ENCODE measurements at regions not wholly inside any gene's neighbourhood (a gene's known extent, or its start where the extent isn't known, plus 50 kb on each side); places are given as distances from the start of the nearest gene placed in this dataset.
"Not testable (repeated sequence)": the region's sequence is repeated elsewhere in the genome, so short reads cannot be mapped to it uniquely, and the experiment has no call there.

DNA sequence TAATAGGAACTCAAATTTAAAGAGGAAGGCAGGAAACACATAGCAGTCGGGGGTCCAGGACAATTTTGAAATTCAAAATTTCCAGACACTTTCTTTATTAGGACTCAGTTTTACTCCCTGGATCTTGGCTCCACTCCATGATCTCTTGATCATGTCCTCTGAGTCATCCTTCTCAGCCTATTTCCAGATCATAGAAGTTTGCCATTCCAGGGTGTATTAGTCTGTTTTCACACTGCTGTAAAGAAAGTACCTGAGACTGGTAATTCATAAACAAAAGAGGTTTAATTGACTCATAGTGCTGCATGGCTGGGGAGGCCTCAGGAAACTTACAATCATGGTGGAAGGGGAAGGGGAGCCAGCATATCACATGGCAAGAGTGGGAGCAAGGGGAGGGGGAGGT is 564.7 kb upstream of the ACTRT1 start:
- DNase-seq = no peak

DNA sequence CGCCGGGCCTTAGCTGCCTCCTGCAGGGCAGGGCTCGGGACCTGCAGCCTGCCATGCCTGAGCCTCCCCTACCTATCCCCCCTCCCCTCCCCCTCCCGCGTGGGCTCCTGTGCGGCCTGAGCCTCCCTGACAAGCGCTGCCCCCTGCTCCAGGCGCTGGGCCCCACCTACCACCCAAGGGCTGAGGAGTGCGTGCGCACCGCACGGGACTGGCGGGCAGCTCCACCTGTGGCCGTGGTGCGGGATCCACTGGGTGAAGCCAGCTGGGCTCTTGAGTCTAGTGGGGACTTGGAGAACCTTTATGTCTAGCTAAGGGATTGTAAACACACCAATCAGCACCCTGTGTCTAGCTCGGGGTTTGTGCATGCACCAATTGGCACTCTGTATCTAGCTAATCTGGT is 554.6 kb upstream of the ACTRT1 start:
- not testable (repeated sequence) for DNase-seq

DNA sequence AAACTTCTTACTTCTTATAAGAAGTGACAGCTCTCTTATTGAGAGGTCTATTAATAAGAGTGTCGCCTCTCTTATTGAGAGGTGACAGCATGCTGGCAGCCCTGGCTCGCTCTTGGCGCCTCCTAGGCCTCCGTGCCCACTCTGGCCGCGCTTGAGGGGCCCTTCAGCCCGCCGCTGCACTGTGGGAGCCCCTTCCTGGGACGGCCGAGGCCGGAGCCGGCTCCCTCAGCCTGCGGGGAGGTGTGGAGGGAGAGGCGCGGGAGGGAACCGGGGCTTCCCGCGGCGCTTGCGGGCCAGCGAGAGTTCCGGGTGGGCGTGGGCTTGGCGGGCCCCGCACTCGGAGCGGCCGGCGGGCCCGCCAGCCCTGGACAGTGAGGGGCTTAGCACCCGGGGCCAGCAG is 554.2 kb upstream of the ACTRT1 start:
- not testable (repeated sequence) for DNase-seq

DNA sequence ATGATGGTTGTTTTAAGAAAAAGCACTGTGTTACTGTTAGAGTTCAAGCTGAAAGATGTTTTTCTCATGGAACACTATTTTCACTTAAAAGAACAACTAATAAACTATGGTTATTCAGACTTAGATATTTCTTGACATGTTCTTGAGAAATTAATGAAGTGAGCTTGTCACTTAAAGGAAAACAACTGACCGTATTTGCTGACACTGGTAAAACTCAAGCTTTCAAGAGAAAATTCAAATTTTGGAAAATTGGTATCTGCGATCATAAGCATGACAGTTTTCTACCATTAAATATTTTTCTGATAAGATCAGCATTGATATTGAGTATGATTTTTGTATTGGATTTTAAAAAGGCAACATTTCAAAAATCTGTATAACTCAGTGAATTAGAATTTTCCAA is 549.5 kb upstream of the ACTRT1 start:
- no peak for DNase-seq

DNA sequence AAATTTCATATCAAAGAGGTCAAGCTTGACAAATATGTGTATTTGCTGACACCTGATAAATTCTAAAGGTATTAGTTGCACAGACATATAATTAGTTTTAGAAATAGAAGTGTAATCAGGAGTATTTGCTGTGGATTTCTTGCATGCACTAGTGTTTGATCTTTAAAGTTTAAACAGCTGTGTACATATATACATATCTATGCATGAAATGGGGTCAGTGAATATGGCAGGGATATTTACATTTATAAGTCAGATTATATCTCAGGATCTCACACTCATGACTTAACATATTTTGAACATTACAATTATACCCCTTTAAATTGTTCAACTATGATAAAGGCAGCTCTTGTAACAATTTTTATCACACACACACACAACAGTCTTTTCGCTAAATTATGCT is 547.4 kb upstream of the ACTRT1 start:
- DNase-seq = no peak

DNA sequence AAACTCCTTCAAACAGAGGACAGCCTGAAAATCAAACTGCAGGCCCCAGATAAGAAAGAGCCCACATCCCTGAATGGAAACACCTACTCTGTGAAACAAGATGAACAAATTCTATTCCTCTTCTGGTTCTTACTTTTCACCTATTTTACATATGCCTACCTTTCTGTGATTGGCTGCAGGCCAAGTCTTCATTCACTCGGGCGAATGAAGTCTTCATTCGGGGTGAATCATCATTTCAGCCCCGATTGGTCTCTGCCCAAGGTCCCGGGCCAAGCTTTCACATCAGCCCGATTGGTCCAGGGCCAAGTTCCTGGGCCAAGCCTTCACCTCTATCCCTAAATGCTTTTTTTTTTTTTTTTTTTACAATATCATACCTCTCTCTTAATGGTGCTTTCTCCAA is 529.8 kb upstream of the ACTRT1 start:
- no peak for DNase-seq

DNA sequence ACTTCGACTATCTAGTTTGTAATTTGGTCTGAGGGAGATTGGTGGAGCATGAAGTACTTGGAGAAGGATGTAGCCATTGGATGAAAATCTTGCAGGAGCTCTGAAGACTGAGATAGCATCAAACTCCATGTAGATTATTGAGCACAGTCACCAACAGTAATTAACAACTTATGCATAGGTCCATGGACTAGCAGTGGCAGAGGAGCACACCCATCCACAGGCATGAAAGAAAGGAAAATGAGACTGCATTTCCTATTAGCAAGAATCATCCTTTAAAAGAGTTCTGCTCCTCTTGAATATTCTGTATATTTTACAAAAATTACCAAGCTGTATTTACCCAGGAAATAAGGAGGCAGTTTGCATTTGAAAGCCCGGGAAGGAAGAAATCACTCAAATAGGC is 529.4 kb upstream of the ACTRT1 start:
- DNase-seq = no peak

DNA sequence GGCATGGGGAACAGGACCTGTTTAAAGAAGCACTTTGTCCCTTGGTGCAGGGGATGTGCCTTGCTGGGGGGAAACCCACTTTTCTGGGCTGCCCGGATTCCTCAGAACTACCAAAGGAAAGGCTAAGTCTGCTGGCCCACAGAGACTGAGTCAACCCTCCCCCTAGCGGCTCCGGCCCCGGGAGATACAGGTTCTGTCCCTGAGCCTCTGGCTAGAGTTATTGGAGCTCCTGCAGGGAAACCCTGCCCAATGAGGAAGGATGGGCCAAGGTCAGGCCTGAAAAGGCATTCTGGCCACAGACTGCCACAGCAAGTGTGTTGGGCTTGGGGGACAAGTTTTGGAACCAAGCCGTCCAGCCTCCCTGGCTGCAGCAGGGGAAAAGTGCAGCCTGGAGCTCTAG is 490.9 kb upstream of the ACTRT1 start:
- DNase-seq = no peak

DNA sequence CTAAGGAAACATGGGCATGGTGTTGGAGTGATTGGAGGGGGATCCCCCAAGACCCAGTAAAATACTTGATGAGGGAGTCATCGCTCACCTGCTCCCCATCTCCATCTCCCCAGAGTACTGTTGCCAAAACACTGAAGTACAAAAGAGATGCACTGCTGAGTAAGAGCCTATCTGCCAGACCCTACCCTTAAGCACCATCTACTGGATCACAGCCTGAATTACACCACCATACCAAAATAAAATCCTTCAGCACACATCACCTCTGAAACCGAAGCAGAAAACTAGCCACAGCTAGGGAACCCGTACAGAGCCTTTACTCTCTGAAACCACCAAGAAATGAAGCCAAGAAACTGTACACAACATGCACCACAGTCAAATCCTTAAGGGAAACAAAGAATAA is 466.3 kb upstream of the ACTRT1 start:
- DNase-seq = no peak

DNA sequence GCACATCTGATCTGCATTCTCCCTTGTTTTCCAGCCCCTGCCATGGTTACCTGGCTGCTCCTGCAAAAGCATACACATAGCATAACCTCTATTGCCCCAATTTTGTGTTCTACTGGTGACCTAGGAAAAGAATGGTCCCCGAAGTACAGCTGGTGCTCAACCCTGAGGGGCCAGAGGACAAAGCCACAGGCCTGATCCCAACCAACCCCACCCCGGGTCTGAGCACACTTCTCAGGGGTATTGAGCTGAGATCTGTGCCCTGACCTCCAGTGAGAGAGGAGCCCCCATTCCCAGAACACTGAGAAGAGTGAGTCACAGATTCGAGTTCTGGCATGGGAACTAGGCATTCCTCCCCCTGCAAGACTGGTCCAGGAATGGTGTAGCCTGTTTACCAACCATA is 465.5 kb upstream of the ACTRT1 start:
- DNase-seq = no peak

DNA sequence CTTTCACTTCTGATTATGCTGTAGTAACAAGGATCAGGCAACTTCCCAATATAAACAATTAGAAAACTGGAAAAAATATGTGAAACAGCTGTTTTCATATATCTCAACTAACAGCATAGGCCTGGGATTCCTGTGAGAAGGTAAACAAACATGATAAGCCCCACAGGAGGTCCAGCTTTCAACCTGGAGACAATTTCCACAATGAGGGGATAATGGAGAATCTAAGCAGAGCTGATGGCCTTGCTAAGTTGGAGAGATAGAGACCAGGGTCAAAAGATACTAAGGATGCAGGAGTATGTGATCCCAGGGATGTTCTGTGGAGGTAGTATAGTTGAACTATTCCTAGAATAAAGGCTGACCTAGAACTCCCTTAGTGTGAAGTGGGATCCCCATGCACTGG is 452.3 kb upstream of the ACTRT1 start:
- DNase-seq = no peak

DNA sequence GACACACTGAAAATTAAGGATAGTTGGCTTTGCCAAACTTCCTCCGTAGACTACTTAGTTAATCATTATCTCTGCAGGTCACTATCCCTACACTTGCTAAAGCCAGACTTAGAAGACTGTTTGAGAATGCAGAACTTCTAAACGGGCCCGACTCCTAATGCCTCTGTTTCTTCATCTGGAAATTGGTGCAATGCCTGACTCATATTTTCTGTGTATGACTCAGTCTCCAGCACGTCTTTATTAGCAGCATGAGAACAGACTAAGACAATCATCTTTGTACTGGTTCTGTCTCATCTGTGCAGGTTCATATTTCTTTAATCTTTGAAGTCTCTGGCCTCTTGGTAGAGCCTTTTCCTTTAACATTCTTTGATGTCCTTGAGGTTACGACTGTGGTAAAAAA is 411.9 kb upstream of the ACTRT1 start:
- DNase-seq = no peak

DNA sequence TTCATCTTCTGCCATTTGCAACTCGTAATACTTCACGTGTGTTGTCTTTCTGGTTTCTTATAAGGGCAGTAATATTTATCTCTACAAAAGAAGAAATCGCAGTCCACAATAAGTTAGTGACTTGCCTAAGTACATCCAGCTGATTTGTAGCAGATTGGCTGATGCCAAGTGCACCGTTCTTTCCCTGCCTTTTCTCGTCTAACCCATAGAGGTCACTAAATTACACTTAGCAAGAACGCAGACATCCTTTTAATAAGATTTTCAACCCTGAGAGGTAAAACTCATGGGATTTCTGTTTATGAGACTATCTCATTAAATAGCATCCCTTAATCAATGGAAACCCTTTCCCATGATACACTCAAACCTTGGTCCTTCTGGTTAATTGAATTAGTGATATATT is 408.6 kb upstream of the ACTRT1 start:
- no peak for DNase-seq

DNA sequence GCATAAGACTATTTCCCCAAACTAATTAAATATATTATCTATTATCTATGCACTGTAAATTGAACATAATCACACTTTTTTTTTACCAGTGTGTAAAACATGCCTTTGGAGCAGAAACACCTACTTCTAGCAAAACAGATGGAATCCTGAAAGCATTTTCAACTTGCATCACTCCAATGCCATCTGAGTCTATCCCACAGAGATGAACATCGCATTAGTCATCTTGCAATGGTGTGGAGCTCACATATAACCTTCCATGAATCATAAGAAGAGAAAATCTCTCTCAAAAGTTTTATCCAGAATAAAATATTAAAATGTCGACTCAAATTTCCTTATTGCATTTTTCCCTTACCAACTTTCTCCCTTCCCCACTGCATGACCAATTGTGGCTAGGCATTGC is 406.7 kb upstream of the ACTRT1 start:
- DNase-seq = no peak

DNA sequence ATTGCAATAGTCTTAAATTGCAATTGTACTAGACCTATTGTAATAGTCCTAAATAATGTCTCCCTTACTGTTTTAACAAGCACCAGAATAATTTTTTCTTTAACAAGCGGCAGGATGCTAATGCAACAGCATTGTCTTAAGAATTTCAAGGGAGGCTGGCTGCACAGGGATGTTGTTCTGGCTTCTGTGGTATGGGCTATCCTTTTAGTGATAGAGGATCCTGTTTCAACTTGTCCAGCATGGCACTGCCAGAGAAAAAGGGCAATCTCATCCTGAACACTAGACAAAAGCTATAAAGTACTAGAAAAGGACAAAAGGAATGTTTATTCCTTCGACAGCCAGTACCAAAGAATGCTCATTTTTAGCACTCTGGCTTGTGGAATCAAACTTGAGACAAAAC is 405.5 kb upstream of the ACTRT1 start:
- DNase-seq = no peak

DNA sequence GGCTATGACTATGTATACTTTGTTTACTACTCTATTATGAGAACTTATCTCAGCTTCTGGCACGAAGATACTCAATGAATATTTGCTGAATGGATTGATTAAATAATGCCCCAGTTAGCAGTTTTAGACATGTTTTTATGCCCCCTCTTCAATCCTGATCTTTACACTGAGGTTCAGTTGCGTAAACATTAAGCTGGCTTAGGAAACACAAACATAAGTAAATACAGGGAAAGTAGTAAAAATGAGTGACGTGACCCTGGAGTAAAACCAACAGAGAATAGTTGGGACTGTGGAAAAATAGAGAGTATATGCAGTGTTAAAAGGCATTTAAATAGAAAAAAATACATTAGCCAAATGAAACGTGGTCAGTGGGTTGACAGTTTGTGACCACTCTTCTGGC is 387.0 kb upstream of the ACTRT1 start:
- no peak for DNase-seq

DNA sequence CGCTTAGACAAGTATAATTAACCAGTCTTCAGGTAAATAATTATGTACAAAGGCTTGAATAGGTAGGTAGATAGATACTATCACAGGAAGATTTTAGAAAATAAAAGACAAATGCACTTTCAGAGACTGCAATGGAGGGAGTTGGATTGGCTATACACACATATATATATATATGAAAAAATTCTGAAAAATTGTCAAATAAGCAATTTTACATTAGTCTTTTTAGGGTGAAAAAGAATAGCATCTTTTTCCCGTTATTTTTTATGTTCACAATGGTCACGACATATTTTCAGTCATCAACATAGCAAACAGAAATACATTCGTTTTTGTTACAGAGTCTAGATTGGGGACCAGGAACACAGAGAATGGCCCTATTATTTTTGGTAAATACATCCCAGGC is 385.9 kb upstream of the ACTRT1 start:
- no peak for DNase-seq

DNA sequence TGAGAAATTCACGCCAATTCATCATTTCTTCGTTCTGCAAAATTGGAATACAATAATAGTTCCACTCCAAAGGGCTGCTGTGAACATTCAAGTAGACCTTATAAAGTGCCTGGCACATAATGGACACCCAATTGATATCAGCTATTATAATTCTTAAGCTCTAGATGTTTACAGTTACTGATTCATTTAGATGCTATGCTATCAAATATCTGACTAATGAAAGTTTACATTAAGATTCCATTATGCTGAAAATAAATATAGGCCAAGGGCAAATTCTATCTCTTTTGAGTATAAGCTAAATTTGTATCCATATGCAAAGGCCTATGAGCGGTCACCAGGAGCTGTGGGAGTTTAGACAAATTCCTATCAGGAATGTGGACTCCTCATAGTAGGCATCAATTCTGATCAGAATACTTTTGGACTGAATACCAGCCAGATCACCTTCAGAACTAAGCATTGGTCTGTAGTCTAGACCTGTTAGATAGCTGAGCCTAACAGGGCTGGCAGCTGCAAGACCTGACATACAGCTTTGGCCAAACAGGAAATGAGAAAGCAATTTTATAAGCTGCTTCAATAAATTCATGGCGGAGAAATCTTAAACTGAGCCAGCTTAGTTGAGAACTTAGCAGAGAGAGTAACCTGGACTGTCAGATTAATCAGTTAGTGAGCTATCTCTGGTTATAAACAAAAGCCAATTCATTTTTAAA is 384.3 kb upstream of the ACTRT1 start:
- no peak for DNase-seq

DNA sequence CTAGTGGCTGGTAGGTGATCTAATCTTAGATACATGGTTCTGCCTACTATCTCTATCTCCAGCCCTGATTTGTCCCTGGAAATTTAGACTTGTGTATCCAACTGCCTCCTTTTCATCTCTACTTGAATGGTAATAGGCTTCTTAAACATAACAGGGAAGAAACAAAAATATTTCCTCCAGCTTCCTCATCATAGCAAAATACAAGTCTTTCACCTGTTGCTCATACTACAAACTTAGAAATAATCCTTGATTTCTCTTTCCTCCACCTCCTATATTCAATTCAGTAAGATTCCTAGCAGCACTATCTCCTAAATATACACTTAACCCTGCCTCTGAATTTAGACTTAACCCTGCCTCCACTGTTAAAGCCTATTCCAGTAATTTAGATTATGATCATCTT is 373.3 kb upstream of the ACTRT1 start:
- DNase-seq = no peak

DNA sequence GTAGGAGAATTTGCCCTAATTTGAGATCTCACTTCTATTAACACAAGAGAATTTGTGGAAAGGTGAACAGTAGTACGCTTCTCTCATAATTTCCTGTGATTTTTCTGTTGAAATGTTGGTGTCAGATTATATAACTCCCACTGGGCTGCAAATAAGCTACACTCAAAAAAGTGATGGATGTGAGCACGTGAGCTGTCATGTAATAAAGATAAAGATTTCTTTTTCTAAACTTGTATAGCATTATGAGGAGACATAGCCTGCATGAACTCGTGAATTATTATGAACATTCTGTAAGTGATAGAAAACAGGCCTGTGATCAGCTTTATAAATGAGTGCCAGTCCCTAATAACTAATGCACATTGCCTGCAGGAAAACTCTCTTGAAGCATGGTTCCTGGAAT is 356.6 kb upstream of the ACTRT1 start:
- DNase-seq = no peak

DNA sequence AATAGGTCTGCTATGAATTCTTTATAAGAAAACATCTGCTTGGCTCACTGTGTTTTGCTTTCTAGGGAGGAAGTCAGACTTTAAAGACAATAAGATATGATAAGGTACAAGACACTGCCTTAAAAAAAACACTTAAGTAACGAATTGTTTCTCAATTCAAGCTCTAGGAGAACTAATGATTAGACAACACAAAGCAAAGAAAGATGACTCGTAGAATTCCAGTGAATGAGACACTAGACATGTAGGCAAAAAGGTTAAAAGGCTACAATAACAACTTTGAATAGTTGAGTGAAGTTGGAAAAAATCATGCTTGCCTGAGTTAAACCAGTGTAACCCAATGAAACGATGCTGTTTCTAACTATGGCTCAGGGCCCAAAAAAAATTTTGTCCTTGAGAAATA is 344.4 kb upstream of the ACTRT1 start:
- DNase-seq = no peak

DNA sequence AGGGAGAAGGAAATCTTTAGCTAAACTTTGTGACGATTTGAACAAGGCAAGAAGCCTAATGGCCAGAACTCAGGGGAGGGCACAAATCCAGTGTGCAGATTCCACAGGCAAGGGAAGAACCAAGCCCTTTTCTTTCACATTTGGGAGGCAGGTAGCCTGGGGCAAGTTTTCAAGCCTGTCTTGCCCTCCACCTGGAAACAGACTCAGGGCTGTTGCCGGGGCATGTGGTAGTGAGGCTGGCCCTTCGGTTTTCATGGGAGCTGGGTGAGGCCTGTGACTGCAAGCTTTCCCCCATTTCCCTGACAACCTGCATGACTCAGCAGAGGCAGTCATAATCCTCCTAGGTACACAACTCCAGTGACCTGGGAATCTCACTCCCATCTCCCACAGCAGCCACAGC is 331.6 kb upstream of the ACTRT1 start:
- not testable (repeated sequence) for DNase-seq

DNA sequence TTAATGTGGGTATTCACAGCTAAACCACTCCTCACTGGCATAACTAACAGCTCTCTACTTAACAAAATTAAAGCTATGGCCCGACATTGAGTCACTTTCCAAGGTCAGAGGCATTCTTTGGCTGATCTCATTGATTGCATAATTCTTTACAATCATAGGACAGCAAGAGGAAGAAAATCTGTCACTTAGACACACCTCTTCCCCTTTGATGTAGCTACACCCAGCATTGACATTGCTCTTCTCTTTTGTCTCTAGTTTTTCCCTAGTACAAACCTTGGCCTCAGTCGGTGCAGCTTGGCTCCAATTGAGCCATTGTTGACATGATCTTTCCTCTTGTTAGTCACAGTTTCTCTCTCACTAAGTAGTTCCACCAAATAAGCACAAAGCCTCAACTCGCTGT is 313.3 kb upstream of the ACTRT1 start:
- no peak for DNase-seq

DNA sequence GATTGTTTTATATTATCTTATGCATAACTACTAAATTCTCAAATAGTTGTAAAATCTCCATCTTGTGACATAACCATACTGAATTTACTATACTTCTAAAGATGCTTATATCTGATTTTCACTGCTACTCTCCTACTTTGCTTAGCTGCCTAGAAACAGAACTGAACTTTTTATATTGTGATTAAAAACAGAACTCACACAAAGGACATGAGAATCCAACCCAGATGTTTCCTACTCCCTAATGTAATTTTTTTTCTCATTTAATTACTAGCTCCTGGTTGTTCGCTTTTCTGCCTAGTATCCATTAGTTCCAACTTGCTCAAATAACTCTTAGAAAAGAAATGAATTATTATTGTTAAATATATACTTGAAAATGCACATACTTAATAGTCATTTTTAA is 283.5 kb upstream of the ACTRT1 start:
- DNase-seq = no peak

DNA sequence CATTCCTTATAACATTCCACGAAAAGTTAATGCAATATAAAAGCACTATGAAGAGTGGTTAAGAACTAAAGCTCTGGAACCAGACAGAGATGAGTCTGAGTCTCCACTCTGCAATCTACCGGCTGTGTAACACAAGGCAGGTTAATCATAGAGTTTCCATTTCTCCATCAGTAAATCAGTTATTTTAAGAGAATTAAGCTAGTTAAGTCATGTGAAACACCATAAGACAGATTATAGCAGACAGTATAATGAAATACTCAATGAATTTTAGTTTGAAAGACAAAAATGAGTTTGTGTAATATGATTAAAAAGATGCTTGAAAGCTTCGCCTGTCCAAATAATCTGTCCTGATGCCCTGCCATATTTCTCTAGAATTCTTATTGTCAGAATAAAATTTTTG is 282.6 kb upstream of the ACTRT1 start:
- DNase-seq = no peak

Measured in right lung (tissue), 2 donors.